GM19463 (cell line): ENCODE measurements at regions not wholly inside any gene's neighbourhood (a gene's known extent, or its start where the extent isn't known, plus 50 kb on each side); places are given as distances from the start of the nearest gene placed in this dataset.
"Not testable (repeated sequence)": the region's sequence is repeated elsewhere in the genome, so short reads cannot be mapped to it uniquely, and the experiment has no call there.

ENCODE experiments used
- ATAC-seq: cut with Tn5 transposase; IDR thresholded peaks from one replicate; pipeline ENCODE4 v1.9.1; 2021; ENCODE audit warnings: mild to moderate bottlenecking, moderate library complexity; ENCODE audit not compliant: unreplicated experiment

GRCh38 chr11:28951191-28951590 lies 843.0 kb downstream of the METTL15 start:
- no peak for ATAC-seq

- no peak for ATAC-seq
Measured at GRCh38 chr11:28939381-28939780, 831.2 kb downstream of the METTL15 start.

DNA sequence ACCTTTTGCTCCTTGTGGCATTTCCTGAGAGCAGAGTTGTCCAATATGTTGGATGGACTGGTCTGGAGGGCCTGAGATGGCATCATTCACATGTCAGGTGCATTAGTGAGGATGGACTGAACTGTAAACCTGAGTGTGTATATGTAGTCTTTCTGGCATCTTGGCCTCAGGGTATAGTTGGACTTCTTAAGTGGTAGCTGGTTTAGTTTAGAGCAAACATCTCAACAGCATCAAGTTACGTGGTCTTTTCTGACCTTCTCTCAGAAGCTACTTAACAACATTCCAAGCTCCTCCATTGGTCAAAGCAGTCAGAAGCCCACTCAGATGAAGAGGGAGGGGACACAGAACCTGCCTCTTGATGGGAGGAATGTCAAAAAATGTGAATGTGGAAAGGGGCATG lies 829.9 kb downstream of the METTL15 start:
- ATAC-seq: no peak

GRCh38 chr11:28932940-28933339 lies 824.8 kb downstream of the METTL15 start:
- ATAC-seq: no peak

- ATAC-seq: no peak
Measured at GRCh38 chr11:28924004-28924403, 815.8 kb downstream of the METTL15 start.

DNA sequence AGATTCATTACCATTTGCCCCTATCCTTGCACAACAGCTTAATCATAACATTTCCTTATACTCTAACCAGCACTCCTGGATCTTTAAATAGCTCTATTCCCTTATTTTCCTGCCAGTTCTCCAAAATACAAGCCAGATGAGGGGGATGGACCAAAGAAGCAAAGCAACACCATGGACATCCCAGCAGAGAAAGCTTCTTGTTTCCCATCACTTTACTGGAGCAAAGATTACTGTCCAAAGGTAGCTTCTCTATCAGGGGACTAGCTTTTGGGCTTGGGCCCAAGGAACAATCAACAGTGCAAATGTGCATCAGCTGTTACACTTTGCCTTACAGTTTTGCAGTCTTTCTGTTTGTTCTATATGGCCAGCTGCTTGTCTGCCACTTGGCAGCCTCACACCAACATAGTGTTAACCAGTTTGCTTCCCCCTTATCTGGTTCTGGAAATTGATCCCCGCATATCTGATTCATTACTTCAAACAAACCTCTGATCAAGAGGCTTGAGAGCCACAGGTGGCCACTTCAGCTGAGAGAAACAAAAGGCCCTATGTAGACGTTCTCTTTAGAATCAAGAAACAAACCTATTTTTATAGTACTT lies 814.3 kb downstream of the METTL15 start:
- no peak for ATAC-seq

- no peak for ATAC-seq
Measured at GRCh38 chr11:28919194-28919593, 811.0 kb downstream of the METTL15 start.

DNA sequence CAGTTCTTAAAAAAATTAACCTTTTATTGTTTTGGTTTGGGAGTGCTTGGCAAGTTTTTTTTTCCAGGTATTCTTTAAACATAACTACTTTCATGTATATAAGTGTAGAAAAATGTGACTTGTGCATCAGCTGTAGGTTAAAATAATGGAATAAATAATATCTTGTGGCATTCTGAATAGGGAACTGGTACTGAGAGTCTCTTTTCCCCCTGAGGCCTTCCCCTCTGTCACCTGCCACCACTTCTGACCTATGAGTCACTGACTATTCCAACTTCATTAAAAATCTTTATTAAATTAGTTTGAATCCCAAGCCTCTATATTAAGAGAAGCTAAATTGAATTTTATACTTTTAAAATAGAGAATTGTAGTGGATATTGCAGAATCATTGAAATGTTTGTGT lies 805.7 kb downstream of the METTL15 start:
- ATAC-seq: no peak

- ATAC-seq: no peak
Measured at GRCh38 chr11:28911829-28912228, 803.6 kb downstream of the METTL15 start.

GRCh38 chr11:28910926-28911325 lies 802.7 kb downstream of the METTL15 start:
- ATAC-seq: no peak

GRCh38 chr11:28903716-28904115 lies 795.5 kb downstream of the METTL15 start:
- ATAC-seq: no peak

GRCh38 chr11:28900427-28900826 lies 792.2 kb downstream of the METTL15 start:
- ATAC-seq: no peak

DNA sequence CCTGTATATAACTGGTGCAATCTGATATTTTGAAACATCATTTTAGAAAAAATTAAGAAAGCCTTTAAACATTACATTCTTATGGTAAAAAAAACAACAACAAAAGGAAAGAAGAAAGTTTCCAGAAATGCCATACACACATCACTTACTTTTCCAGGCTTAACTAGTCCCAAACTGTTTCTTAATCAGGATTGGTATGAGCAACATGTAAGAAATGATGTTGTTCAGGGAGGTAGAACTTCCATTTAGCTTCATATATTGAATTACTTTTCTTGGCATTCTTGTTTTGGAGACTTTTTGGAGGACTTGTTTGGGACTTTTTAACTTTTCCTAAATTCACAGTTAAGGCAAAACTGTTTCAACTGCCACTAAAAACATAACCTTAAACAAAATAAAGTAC lies 791.5 kb downstream of the METTL15 start:
- no peak for ATAC-seq

- not testable (repeated sequence) for ATAC-seq
Measured at GRCh38 chr11:28890601-28891040, 782.4 kb downstream of the METTL15 start.

- ATAC-seq: no peak
Measured at GRCh38 chr11:28887681-28888080, 779.5 kb downstream of the METTL15 start.

DNA sequence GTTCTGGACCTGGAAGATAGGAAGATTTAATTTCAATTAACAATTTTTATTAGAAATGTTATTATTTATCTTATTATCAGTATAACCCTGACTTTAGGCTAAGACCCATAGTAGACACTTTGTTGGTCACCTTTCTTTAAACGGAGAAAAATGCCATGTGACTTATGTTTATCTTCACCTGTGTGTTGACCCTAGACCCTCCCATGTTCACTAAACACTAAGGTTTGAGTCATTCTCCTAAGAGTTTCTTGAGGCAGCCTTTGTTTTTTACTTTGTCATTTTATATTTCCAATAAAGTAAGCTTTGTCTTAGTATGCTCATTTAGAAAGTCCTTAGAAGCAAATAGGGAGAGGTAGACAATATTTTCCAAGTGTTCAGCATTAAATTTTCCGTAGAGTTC lies 771.7 kb downstream of the METTL15 start:
- ATAC-seq: no peak

GRCh38 chr11:28878025-28878424 lies 769.8 kb downstream of the METTL15 start:
- no peak for ATAC-seq

- ATAC-seq: no peak
Measured at GRCh38 chr11:28877340-28877739, 769.2 kb downstream of the METTL15 start.

GRCh38 chr11:28874706-28875105 lies 766.5 kb downstream of the METTL15 start:
- no peak for ATAC-seq

DNA sequence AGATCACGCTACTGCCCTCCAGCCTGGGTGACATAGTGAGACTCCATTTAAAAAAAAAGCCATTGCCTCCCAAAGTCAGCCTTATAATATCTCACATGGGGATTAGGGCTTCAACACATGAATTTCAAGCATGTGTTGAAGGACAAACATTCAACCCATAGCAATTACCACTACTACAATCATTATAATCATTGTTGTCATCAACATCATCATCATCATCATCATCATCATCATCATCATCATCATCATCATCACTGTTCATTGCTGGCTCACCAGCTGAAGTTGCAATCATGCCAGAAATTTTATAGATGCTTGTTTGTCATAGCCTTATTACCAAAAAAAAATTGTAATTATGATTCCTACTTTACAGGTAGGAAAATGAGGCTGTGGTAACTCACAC lies 762.9 kb downstream of the METTL15 start:
- no peak for ATAC-seq

GRCh38 chr11:28863422-28863821 lies 755.2 kb downstream of the METTL15 start:
- no peak for ATAC-seq

- no peak for ATAC-seq
Measured at GRCh38 chr11:28860893-28861292, 752.7 kb downstream of the METTL15 start.

GRCh38 chr11:28858076-28858475 lies 749.9 kb downstream of the METTL15 start:
- no peak for ATAC-seq
